HepG2 (cell line): ENCODE measurements at regions not wholly inside any gene's neighbourhood (a gene's known extent, or its start where the extent isn't known, plus 50 kb on each side); places are given as distances from the start of the nearest gene placed in this dataset.

Source experiments
- ATAC-seq: fragments of 200-7000 bp; cut with Tn5 transposase; 3 replicates; pipeline ENCODE4 v1.9.1; 2020; ENCODE audit warnings: mild to moderate bottlenecking, moderate library complexity
- BruUV-seq: library from RNA; stranded (reverse); fragments of 400-500 nt; replicated peaks from 2 replicates; lab custom pipeline; 2021; lab: Mats Ljungman, UMichigan
- CTCF ChIA-PET: fragments of 300-600 bp; formaldehyde crosslinking; extraction: SDS; loops from one replicate; lab custom pipeline; 2021; ENCODE audit warnings: low total read pairs, inconsistent platforms, low intra/inter-chr PET ratio; lab: Yijun Ruan, JAX
- POLR2A ChIA-PET: fragments of 350-600 bp; sonication (Branson Sonifier 250); formaldehyde crosslinking; loops from one replicate; lab custom pipeline; 2020; ENCODE audit warnings: antibody characterized with exemption, inconsistent platforms; lab: Yijun Ruan, JAX
- DNase-seq: peaks from one replicate; pipeline ENCODE4 v3.0.0-alpha.2; 2015; ENCODE audit warnings: low spot score
- FAIRE-seq: peaks from 3 replicates; lab custom pipeline; 2011; peaks lifted over from hg19 to GRCh38; lab: Jason Lieb, UNC
- H2AFZ ChIP-seq: one replicate; pipeline ENCODE4 v1.6.1; 2011; ENCODE audit warnings: low read length, inconsistent platforms
- H3K27ac ChIP-seq: fragments of 300-600 bp; 3 replicates; pipeline ENCODE4 v1.8.0; 2011; ENCODE audit warnings: mixed run types, mild to moderate bottlenecking, mixed read lengths, low read length, inconsistent platforms; ENCODE audit not compliant: insufficient read depth; ENCODE audit errors: extremely low read length
- H3K27me3 ChIP-seq, 2 experiments: fragments of 200-600 bp in 1 of 2; 2 replicates in 1 of 2; 3 replicates in 1 of 2; pipeline versions ENCODE4 v1.6.0 to v1.8.0; 2011; ENCODE audit warnings: low read length in 2 of 2, mild to moderate bottlenecking in 2 of 2, moderate library complexity in 2 of 2, inconsistent platforms in 1 of 2; ENCODE audit not compliant: insufficient read depth in 2 of 2, control insufficient read depth in 1 of 2
- H3K36me3 ChIP-seq, 2 experiments: fragments of 200-600 bp in 1 of 2; replicated peaks in 1 of 2; 2 replicates in 1 of 2; 3 replicates in 1 of 2; pipeline versions ENCODE4 v1.5.1 to v1.8.0; 2011; ENCODE audit warnings: low read length in 2 of 2, inconsistent platforms in 1 of 2; ENCODE audit not compliant: insufficient read depth in 2 of 2, control insufficient read depth in 1 of 2
- H3K4me1 ChIP-seq: 2 replicates; pipeline ENCODE4 v1.5.1; 2012; ENCODE audit warnings: low read length, inconsistent platforms; ENCODE audit not compliant: insufficient read depth
- H3K4me2 ChIP-seq: 2 replicates; pipeline ENCODE4 v1.6.0; 2011; ENCODE audit warnings: low read depth, low read length, inconsistent platforms
- H3K4me3 ChIP-seq, 3 experiments: fragments of 200-600 bp in 1 of 3; sonication (generic), shearing (Covaris generic) in 1 of 3; replicated peaks in 1 of 3; 2 replicates each; pipeline ENCODE4 v1.5.1; 2011 to 2016; ENCODE audit warnings: low read length in 3 of 3, inconsistent platforms in 2 of 3, low read depth in 2 of 3, mild to moderate bottlenecking in 2 of 3, control low read depth in 1 of 3, mixed read lengths in 1 of 3; ENCODE audit not compliant: insufficient read depth in 1 of 3
- H3K79me2 ChIP-seq: one replicate; pipeline ENCODE4 v1.6.1; 2011; ENCODE audit warnings: low read length, inconsistent platforms; ENCODE audit not compliant: insufficient read depth
- H3K9ac ChIP-seq: 2 replicates; pipeline ENCODE4 v1.6.0; 2011; ENCODE audit warnings: mild to moderate bottlenecking, low read depth, low read length, inconsistent platforms; ENCODE audit not compliant: insufficient read depth
- H3K9me3 ChIP-seq: 2 replicates; pipeline ENCODE4 v1.5.1; 2012; ENCODE audit warnings: mild to moderate bottlenecking, low read length
- H4K20me1 ChIP-seq: 2 replicates; pipeline ENCODE4 v1.6.0; 2011; ENCODE audit warnings: inconsistent platforms, mild to moderate bottlenecking, low read length, moderate library complexity; ENCODE audit not compliant: insufficient read depth
- EEA1 ChIP-seq: sonication (generic); formaldehyde crosslinking; IDR thresholded peaks from 2 replicates; pipeline ENCODE4 v1.5.1; 2020; ENCODE audit warnings: mild to moderate bottlenecking, missing genetic modification reagents, borderline replicate concordance
- RFXANK ChIP-seq: IDR thresholded peaks from 2 replicates; pipeline ENCODE4 v1.6.1; 2016
- ZNF17 ChIP-seq: sonication (generic); formaldehyde crosslinking; IDR thresholded peaks from 2 replicates; pipeline ENCODE4 v1.5.0; 2020; ENCODE audit warnings: mild to moderate bottlenecking, missing genetic modification reagents
- ZNF282 ChIP-seq: fragments of 450-650 bp; IDR thresholded peaks from 2 replicates; pipeline ENCODE4 v1.6.1; 2018; ENCODE audit not compliant: partially characterized antibody
- ZNF768 ChIP-seq: sonication (generic); formaldehyde crosslinking; IDR thresholded peaks from 2 replicates; pipeline ENCODE4 v1.4.0; 2020; ENCODE audit warnings: missing genetic modification reagents
- WGBS: methylation state at CpG from one replicate; pipeline ENCODE4 v1.1.6; 2017; ENCODE audit warnings: low lambda C conversion rate; 5-methylcytosine and 5-hydroxymethylcytosine counted together
- in situ Hi-C: cut with HindIII; loops from 2 replicates; pipeline ENCODE4 v1.10.0; 2017; ENCODE audit warnings: low pct_unique_long_range_greater_than_20kb; ENCODE audit not compliant: extremely low pct_ligation_motif_present
- intact Hi-C: fragments of 100-400 bp; cut with micrococcal nuclease; formaldehyde crosslinking; loops from one replicate; pipeline ENCODE4 v1.10.0; 2022; ENCODE audit not compliant: unreplicated experiment

- BruUV-seq: no TSS peak
- ATAC-seq (no peak), FAIRE-seq (no peak), DNase-seq (no peak)
- H3K9me3 ChIP-seq: no peaks in the 10 kb centered on the region
- in situ Hi-C loops (no loop called here), intact Hi-C loops (no loop called here)
- no peak overlapping the region for H3K9ac ChIP-seq
- H3K4me1 ChIP-seq: no peaks in the 10 kb centered on the region
- H3K4me3 ChIP-seq: no peak overlapping the region
- H3K79me2 ChIP-seq: no peaks in the 10 kb centered on the region
- H4K20me1 ChIP-seq: no peaks in the 10 kb centered on the region
- H2AFZ ChIP-seq: no peak overlapping the region
- CTCF ChIA-PET: no interaction called here
- no peaks in the 10 kb centered on the region for H3K27me3 ChIP-seq
- WGBS: 0% methylated on average over 3 of the region's 3 CpGs
- POLR2A ChIA-PET: no interaction called here
- H3K27ac ChIP-seq: no peak overlapping the region
- H3K4me2 ChIP-seq: no peak overlapping the region
- H3K36me3 ChIP-seq: no peaks in the 10 kb centered on the region
- no peak for TF ChIP-seq ZNF768 (CRISPR knock-in tag)
Measured at GRCh38 chr1:193479187-193479586, 292.8 kb upstream of the B3GALT2 start.

DNA sequence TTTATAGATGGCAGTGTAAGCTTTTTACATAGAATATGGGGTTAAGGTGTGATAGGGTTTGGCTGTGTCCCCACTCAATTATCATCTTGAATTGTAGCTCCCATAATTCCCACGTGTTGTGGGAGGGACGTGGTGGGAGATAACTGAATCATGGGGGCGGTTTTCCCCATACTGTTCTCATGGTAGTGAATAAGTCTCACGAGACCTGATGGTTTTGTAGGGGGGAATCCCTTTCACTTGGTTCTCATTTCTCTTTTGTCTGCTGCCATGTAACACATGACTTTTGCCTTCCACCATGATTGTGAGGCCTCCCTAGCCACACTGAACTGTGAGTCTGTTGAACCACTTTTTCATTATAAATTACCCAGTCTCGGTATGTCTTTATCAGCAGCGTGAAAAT, 290.3 kb upstream of the B3GALT2 start:
- TF ChIP-seq ZNF282 (no peak), RFXANK (CRISPR knock-in tag) (no peak), EEA1 (CRISPR knock-in tag) (no peak), ZNF17 (CRISPR knock-in tag) (no peak)
- no TSS peak for BruUV-seq
- no peak overlapping the region for H3K27ac ChIP-seq
- H3K79me2 ChIP-seq: no peaks in the 10 kb centered on the region
- no peak overlapping the region for H3K9ac ChIP-seq
- no peak overlapping the region for H3K4me3 ChIP-seq
- peaks cover 10% of the 10 kb centered on the region for H3K4me1 ChIP-seq
- intact Hi-C loops: no loop called here
- H4K20me1 ChIP-seq: no peaks in the 10 kb centered on the region
- ChIA-PET POLR2A (no interaction called here), CTCF (no interaction called here)
- no peak overlapping the region for H2AFZ ChIP-seq
- FAIRE-seq (no peak), DNase-seq (no peak), ATAC-seq (no peak)
- no peaks in the 10 kb centered on the region for H3K27me3 ChIP-seq
- H3K4me2 ChIP-seq: no peak overlapping the region
- in situ Hi-C loops: no loop called here
- 2% methylated on average over 6 of the region's 6 CpGs for WGBS
- no peaks in the 10 kb centered on the region for H3K36me3 ChIP-seq
- H3K9me3 ChIP-seq: 0 out of 2 replicates have a peak, but pooled peaks cover 10% of the 10 kb centered on the region
